GM18858 (cell line): ENCODE measurements at regions not wholly inside any gene's neighbourhood (a gene's known extent, or its start where the extent isn't known, plus 50 kb on each side); places are given as distances from the start of the nearest gene placed in this dataset.

Source experiments
- ATAC-seq: cut with Tn5 transposase; IDR thresholded peaks from one replicate; pipeline ENCODE4 v1.9.1; 2021; ENCODE audit not compliant: unreplicated experiment

GRCh38 chr4:110953191-110953590 is 330.3 kb upstream of the PITX2 start:
- ATAC-seq, result no peak

GRCh38 chr4:110953898-110954297 is 331.0 kb upstream of the PITX2 start:
- ATAC-seq, result no peak

- no peak for ATAC-seq
Measured at GRCh38 chr4:110955748-110956147, 332.9 kb upstream of the PITX2 start.

GRCh38 chr4:110959041-110959643 is 336.3 kb upstream of the PITX2 start:
- ATAC-seq, result no peak

- no peak for ATAC-seq
Measured at GRCh38 chr4:110961066-110961465, 338.2 kb upstream of the PITX2 start.

GRCh38 chr4:110962616-110963015 is 339.7 kb upstream of the PITX2 start:
- no peak for ATAC-seq

GRCh38 chr4:110963662-110964280 is 340.9 kb upstream of the PITX2 start:
- ATAC-seq, result no peak

- ATAC-seq, result no peak
Measured at GRCh38 chr4:110967936-110968335, 345.1 kb upstream of the PITX2 start.

GRCh38 chr4:110970642-110971041 is 347.8 kb upstream of the PITX2 start:
- peak; percentile 83 for ATAC-seq

GRCh38 chr4:110975338-110975737 is 352.5 kb upstream of the PITX2 start:
- no peak for ATAC-seq

GRCh38 chr4:110977554-110977953 is 354.7 kb upstream of the PITX2 start:
- ATAC-seq, result no peak

- no peak for ATAC-seq
Measured at GRCh38 chr4:110978761-110979160, 355.9 kb upstream of the PITX2 start.

- no peak for ATAC-seq
Measured at GRCh38 chr4:110982486-110982885, 359.6 kb upstream of the PITX2 start.

- no peak for ATAC-seq
Measured at GRCh38 chr4:110988722-110989121, 365.8 kb upstream of the PITX2 start.

GRCh38 chr4:110989125-110989524 is 366.2 kb upstream of the PITX2 start:
- no peak for ATAC-seq

- ATAC-seq, result no peak
Measured at GRCh38 chr4:110994781-110995180, 371.9 kb upstream of the PITX2 start.

- no peak for ATAC-seq
Measured at GRCh38 chr4:110998320-110998719, 375.4 kb upstream of the PITX2 start.

- no peak for ATAC-seq
Measured at GRCh38 chr4:111011458-111011857, 388.6 kb upstream of the PITX2 start.

GRCh38 chr4:111013846-111014245 is 391.0 kb upstream of the PITX2 start:
- no peak for ATAC-seq

GRCh38 chr4:111014537-111014936 is 391.7 kb upstream of the PITX2 start:
- ATAC-seq, result no peak

GRCh38 chr4:111016416-111016815 is 393.5 kb upstream of the PITX2 start:
- no peak for ATAC-seq

- no peak for ATAC-seq
Measured at GRCh38 chr4:111018216-111018615, 395.3 kb upstream of the PITX2 start.

- ATAC-seq, result no peak
Measured at GRCh38 chr4:111020476-111020875, 397.6 kb upstream of the PITX2 start.
